Fibroblast of lung (primary cell): ENCODE measurements at regions not wholly inside any gene's neighbourhood (a gene's known extent, or its start where the extent isn't known, plus 50 kb on each side); places are given as distances from the start of the nearest gene placed in this dataset.

Experiments used
- DNase-seq, 2 donors: peaks; one replicate each; pipeline versions ENCODE4 v3.0.0 to v3.0.0-alpha.2; 2010; ENCODE audit warnings: low read depth in 2 of 2
- H2AFZ ChIP-seq: 2 replicates; pipeline ENCODE4 v1.5.1; 2012; ENCODE audit warnings: low read length, control low read depth, inconsistent platforms
- H3K27ac ChIP-seq: 2 replicates; pipeline ENCODE4 v1.5.1; 2011; ENCODE audit warnings: low read length, control low read depth; ENCODE audit not compliant: insufficient read depth
- H3K27me3 ChIP-seq: 2 replicates; pipeline ENCODE4 v1.5.1; 2011; ENCODE audit warnings: mild to moderate bottlenecking, low read length; ENCODE audit not compliant: control insufficient read depth, insufficient read depth
- H3K36me3 ChIP-seq: 2 replicates; pipeline ENCODE4 v1.5.1; 2011; ENCODE audit warnings: low read length; ENCODE audit not compliant: control insufficient read depth, insufficient read depth
- H3K4me1 ChIP-seq: 2 replicates; pipeline ENCODE4 v1.5.1; 2011; ENCODE audit warnings: low read length; ENCODE audit not compliant: control insufficient read depth, insufficient read depth; ENCODE audit errors: extremely low read depth
- H3K4me2 ChIP-seq: 2 replicates; pipeline ENCODE4 v1.5.1; 2011; ENCODE audit warnings: low read length, control low read depth; ENCODE audit not compliant: insufficient read depth; ENCODE audit errors: extremely low read depth
- H3K4me3 ChIP-seq, 4 experiments: fragments of 200-600 bp in 1 of 4; sonication (generic) in 1 of 4; replicated peaks in 1 of 4; 2 replicates each; pipeline ENCODE4 v1.5.1; 2011 to 2016; ENCODE audit warnings: low read length in 4 of 4, low read depth in 3 of 4, mild to moderate bottlenecking in 3 of 4, control low read depth in 2 of 4, inconsistent platforms in 1 of 4, mixed read lengths in 1 of 4; ENCODE audit not compliant: insufficient read depth in 1 of 4; ENCODE audit errors: control extremely low read depth in 1 of 4
- H3K79me2 ChIP-seq: 2 replicates; pipeline ENCODE4 v1.5.1; 2012; ENCODE audit warnings: mild to moderate bottlenecking, low read length, inconsistent platforms; ENCODE audit not compliant: control insufficient read depth, insufficient read depth
- H3K9ac ChIP-seq: 2 replicates; pipeline ENCODE4 v1.5.1; 2011; ENCODE audit warnings: mild to moderate bottlenecking, low read length, control low read depth; ENCODE audit not compliant: insufficient read depth
- H3K9me3 ChIP-seq: 2 replicates; pipeline ENCODE4 v1.5.1; 2012; ENCODE audit warnings: low read depth, low read length; ENCODE audit not compliant: control insufficient read depth, insufficient read depth
- H4K20me1 ChIP-seq: 2 replicates; pipeline ENCODE4 v1.5.1; 2011; ENCODE audit warnings: low read length; ENCODE audit not compliant: control insufficient read depth, insufficient read depth; ENCODE audit errors: extremely low read depth
- CTCF ChIP-seq, 2 donors: IDR thresholded peaks in 1 of 2; conservative IDR thresholded peaks in 1 of 2; 1 replicate in 1 of 2; 2 replicates in 1 of 2; pipeline ENCODE4 v1.5.1; 2011 to 2012; ENCODE audit warnings: low read length in 2 of 2, control low read depth in 1 of 2, inconsistent platforms in 1 of 2, low read depth in 1 of 2, mild to moderate bottlenecking in 1 of 2
- EZH2 ChIP-seq: IDR thresholded peaks from 2 replicates; pipeline ENCODE4 v1.5.1; 2012; ENCODE audit warnings: low read length, control low read depth, mild to moderate bottlenecking; ENCODE audit errors: missing control alignments

- H3K27ac ChIP-seq = no peak overlapping the region
- no peak overlapping the region for H3K4me3 ChIP-seq
- no peaks in the 10 kb centered on the region for H3K9me3 ChIP-seq
- no peak overlapping the region for H3K9ac ChIP-seq
- no peaks in the 10 kb centered on the region for H4K20me1 ChIP-seq
- TF ChIP-seq CTCF (conservative IDR thresholded peaks at IDR 0.05 in 1 of 2, IDR thresholded peaks at IDR 0.05 in 1 of 2; ENCODE audit: low read depth in 1 of 2, low read length in 2 of 2) = no peak
- TF ChIP-seq EZH2 = no peak
- H3K4me1 ChIP-seq = peaks cover 6% of the 10 kb centered on the region
- H2AFZ ChIP-seq = no peak overlapping the region
- no peak overlapping the region for H3K4me2 ChIP-seq
- DNase-seq = peak in 1 of 2 donors; percentile 47
- H3K36me3 ChIP-seq = no peaks in the 10 kb centered on the region
- H3K79me2 ChIP-seq = no peaks in the 10 kb centered on the region
- no peaks in the 10 kb centered on the region for H3K27me3 ChIP-seq
Measured at GRCh38 chr12:28026701-28027100, 54.2 kb upstream of the PTHLH start.

- no peak overlapping the region for H3K27ac ChIP-seq
- no peaks in the 10 kb centered on the region for H4K20me1 ChIP-seq
- H3K9ac ChIP-seq = no peak overlapping the region
- no peaks in the 10 kb centered on the region for H3K79me2 ChIP-seq
- H2AFZ ChIP-seq = peak overlapping the region; percentile 41
- H3K4me2 ChIP-seq = peak overlapping the region; percentile 23
- peaks cover 6% of the 10 kb centered on the region for H3K4me1 ChIP-seq
- no peaks in the 10 kb centered on the region for H3K9me3 ChIP-seq
- no peaks in the 10 kb centered on the region for H3K36me3 ChIP-seq
- peak; percentile 11 to 62 for DNase-seq
- no peaks in the 10 kb centered on the region for H3K27me3 ChIP-seq
- TF ChIP-seq CTCF (conservative IDR thresholded peaks at IDR 0.05 in 1 of 2, IDR thresholded peaks at IDR 0.05 in 1 of 2; ENCODE audit: low read depth in 1 of 2, low read length in 2 of 2) (no peak), EZH2 (no peak)
- no peak overlapping the region for H3K4me3 ChIP-seq
Measured at GRCh38 chr12:28027328-28027727, 54.8 kb upstream of the PTHLH start.

- H3K4me1 ChIP-seq = peaks cover 3% of the 10 kb centered on the region
- no peak for TF ChIP-seq EZH2
- no peak for TF ChIP-seq CTCF (conservative IDR thresholded peaks at IDR 0.05 in 1 of 2, IDR thresholded peaks at IDR 0.05 in 1 of 2; ENCODE audit: low read depth in 1 of 2, low read length in 2 of 2)
- H3K9ac ChIP-seq = no peak overlapping the region
- peak; percentile 26 to 59 for DNase-seq
- no peaks in the 10 kb centered on the region for H4K20me1 ChIP-seq
- H3K27me3 ChIP-seq = no peaks in the 10 kb centered on the region
- no peak overlapping the region for H3K27ac ChIP-seq
- H3K9me3 ChIP-seq = no peaks in the 10 kb centered on the region
- no peaks in the 10 kb centered on the region for H3K36me3 ChIP-seq
- no peak overlapping the region for H2AFZ ChIP-seq
- no peak overlapping the region for H3K4me3 ChIP-seq
- H3K4me2 ChIP-seq = no peak overlapping the region
- H3K79me2 ChIP-seq = no peaks in the 10 kb centered on the region
Measured at GRCh38 chr12:28027947-28028724, 55.6 kb upstream of the PTHLH start.
